Nephron progenitor cell (in vitro differentiated cells): ENCODE measurements at regions not wholly inside any gene's neighbourhood (a gene's known extent, or its start where the extent isn't known, plus 50 kb on each side); places are given as distances from the start of the nearest gene placed in this dataset.

Experiments used
- DNase-seq: peaks from one replicate; pipeline ENCODE4 v3.0.0; 2021
- H3K27ac Mint-ChIP-seq: 2 replicates; pipeline ENCODE4 v1.8.0; 2021; ENCODE audit warnings: mild to moderate bottlenecking, moderate library complexity, mixed read lengths
- H3K27me3 Mint-ChIP-seq: 2 replicates; pipeline ENCODE4 v1.8.0; 2021; ENCODE audit warnings: mild to moderate bottlenecking, low read depth, mixed read lengths; ENCODE audit not compliant: poor library complexity
- H3K36me3 Mint-ChIP-seq: 2 replicates; pipeline ENCODE4 v1.8.0; 2021; ENCODE audit warnings: low read depth, mixed read lengths
- H3K4me1 Mint-ChIP-seq: 2 replicates; pipeline ENCODE4 v1.8.0; 2021; ENCODE audit warnings: mixed read lengths
- H3K4me3 Mint-ChIP-seq: 2 replicates; pipeline ENCODE4 v1.8.0; 2021; ENCODE audit warnings: mild to moderate bottlenecking, moderate library complexity, mixed read lengths
- H3K9me3 Mint-ChIP-seq: 2 replicates; pipeline ENCODE4 v1.8.0; 2021; ENCODE audit warnings: mild to moderate bottlenecking, moderate library complexity, mixed read lengths
- CTCF ChIP-seq: fragments of 200-600 bp; sonication (generic); IDR thresholded peaks from 2 replicates; pipeline ENCODE4 v1.5.0; 2021; ENCODE audit warnings: antibody characterized with exemption

GRCh38 chr20:10919396-10920140 lies 245.8 kb upstream of the JAG1 start:
- Mint-ChIP-seq H3K4me3 (no peak overlapping the region), H3K9me3 (peaks cover 5% of the 10 kb centered on the region), H3K4me1 (peaks cover 15% of the 10 kb centered on the region), H3K27ac (peak overlapping the region; percentile 22), H3K27me3 (no peaks in the 10 kb centered on the region), H3K36me3 (no peaks in the 10 kb centered on the region)
- DNase-seq = no peak
- no peak for TF ChIP-seq CTCF

- Mint-ChIP-seq H3K4me3 (no peak overlapping the region), H3K27ac (no peak overlapping the region), H3K4me1 (peaks cover 15% of the 10 kb centered on the region), H3K9me3 (peaks cover 5% of the 10 kb centered on the region), H3K27me3 (no peaks in the 10 kb centered on the region), H3K36me3 (no peaks in the 10 kb centered on the region)
- DNase-seq = no peak
- TF ChIP-seq CTCF = no peak
Observed at GRCh38 chr20:10920396-10920795, 246.6 kb upstream of the JAG1 start.

GRCh38 chr20:10921491-10922010 lies 247.8 kb upstream of the JAG1 start:
- H3K4me1 Mint-ChIP-seq = peaks cover 15% of the 10 kb centered on the region
- no peak overlapping the region for H3K4me3 Mint-ChIP-seq
- H3K27ac Mint-ChIP-seq = no peak overlapping the region
- H3K36me3 Mint-ChIP-seq = no peaks in the 10 kb centered on the region
- no peak for TF ChIP-seq CTCF
- peaks cover 5% of the 10 kb centered on the region for H3K9me3 Mint-ChIP-seq
- no peak for DNase-seq
- no peaks in the 10 kb centered on the region for H3K27me3 Mint-ChIP-seq

- Mint-ChIP-seq H3K27ac (peak overlapping the region; percentile 73), H3K36me3 (no peaks in the 10 kb centered on the region), H3K27me3 (no peaks in the 10 kb centered on the region), H3K4me1 (peaks cover 15% of the 10 kb centered on the region), H3K4me3 (no peak overlapping the region), H3K9me3 (no peaks in the 10 kb centered on the region)
- TF ChIP-seq CTCF = no peak
- DNase-seq = no peak
Observed at GRCh38 chr20:10922506-10922905, 248.7 kb upstream of the JAG1 start.

- Mint-ChIP-seq H3K4me3 (no peak overlapping the region), H3K9me3 (no peaks in the 10 kb centered on the region), H3K36me3 (no peaks in the 10 kb centered on the region), H3K27me3 (no peaks in the 10 kb centered on the region), H3K27ac (peak overlapping the region; percentile 73), H3K4me1 (peaks cover 15% of the 10 kb centered on the region)
- no peak for TF ChIP-seq CTCF
- no peak for DNase-seq
Observed at GRCh38 chr20:10922941-10923340, 249.1 kb upstream of the JAG1 start.
